ENCODE measurements at regions not wholly inside any gene's neighbourhood (a gene's known extent, or its start where the extent isn't known, plus 50 kb on each side); places are given as distances from the start of the nearest gene placed in this dataset.
"Not testable (repeated sequence)": the region's sequence is repeated elsewhere in the genome, so short reads cannot be mapped to it uniquely, and the experiment has no call there.

- not testable (repeated sequence) for TF ChIP-seq PATZ1 (CRISPR knock-in tag; IDR thresholded peaks at IDR 0.05; ENCODE audit: borderline replicate concordance); CSDC2 (CRISPR knock-in tag; IDR thresholded peaks at IDR 0.05); ZNF8 (CRISPR knock-in tag; IDR thresholded peaks at IDR 0.05); ISL1 (CRISPR knock-in tag; IDR thresholded peaks at IDR 0.05)
These were observed 376.6 kb upstream of the SMIM30 start for GRCh38 chr7:113494797-113495566.
